ENCODE measurements at regions not wholly inside any gene's neighbourhood (a gene's known extent, or its start where the extent isn't known, plus 50 kb on each side); places are given as distances from the start of the nearest gene placed in this dataset.
A peak's percentile ranks its signal among the peaks of the same experiment; 100 is the strongest.

GRCh38 chr4:1508161-1509160 is 102.2 kb upstream of the NKX1-1 start:
- DNase-seq, result peak; percentile 4

GRCh38 chr4:1506956-1507721 is 100.9 kb upstream of the NKX1-1 start:
- no peak for DNase-seq

- DNase-seq, result no peak
Observed at GRCh38 chr4:1505511-1506460, 99.5 kb upstream of the NKX1-1 start.

GRCh38 chr4:1504595-1505500 is 98.6 kb upstream of the NKX1-1 start:
- DNase-seq, result no peak

- DNase-seq, result no peak
Observed at GRCh38 chr4:1503583-1504471, 97.6 kb upstream of the NKX1-1 start.

- no peak for DNase-seq
Observed at GRCh38 chr4:1502976-1503375, 96.7 kb upstream of the NKX1-1 start.

GRCh38 chr4:1502501-1502886 is 96.3 kb upstream of the NKX1-1 start:
- no peak for DNase-seq

GRCh38 chr4:1501754-1502500 is 95.7 kb upstream of the NKX1-1 start:
- peak; percentile 3 for DNase-seq

GRCh38 chr4:1500966-1501753 is 94.9 kb upstream of the NKX1-1 start:
- DNase-seq, result no peak

GRCh38 chr4:1500231-1500965 is 94.2 kb upstream of the NKX1-1 start:
- DNase-seq, result no peak

- no peak for DNase-seq
Observed at GRCh38 chr4:1499465-1499864, 93.2 kb upstream of the NKX1-1 start.

GRCh38 chr4:1497189-1497801 is 91.1 kb upstream of the NKX1-1 start:
- DNase-seq, result no peak

GRCh38 chr4:1496116-1496642 is 89.9 kb upstream of the NKX1-1 start:
- DNase-seq, result no peak

- DNase-seq, result no peak
Observed at GRCh38 chr4:1495416-1496115, 89.3 kb upstream of the NKX1-1 start.

- no peak for DNase-seq
Observed at GRCh38 chr4:1494416-1495315, 88.4 kb upstream of the NKX1-1 start.

Data from activated naive CD4-positive, alpha-beta T cell treated with anti-CD3 and anti-CD28 coated beads, Interleukin-2, amount 50 U/mL, for 16 hours (primary cell).